ENCODE measurements at regions not wholly inside any gene's neighbourhood (a gene's known extent, or its start where the extent isn't known, plus 50 kb on each side); places are given as distances from the start of the nearest gene placed in this dataset.

- TF ChIP-seq CTCF (IDR thresholded peaks at IDR 0.05) = no peak
- no peak for TF ChIP-seq POLR2A (IDR thresholded peaks at IDR 0.05)
These were observed 151.7 kb downstream of the CBLN1 start for GRCh38 chr16:49129935-49130334.
